A549 (cell line): ENCODE measurements at regions not wholly inside any gene's neighbourhood (a gene's known extent, or its start where the extent isn't known, plus 50 kb on each side); places are given as distances from the start of the nearest gene placed in this dataset.

Experiments
- EHMT2 ChIP-seq: fragments of 200-600 bp; sonication (generic); IDR thresholded peaks from 2 replicates; pipeline ENCODE4 v1.6.1; 2016; ENCODE audit warnings: antibody characterized with exemption, low read depth, mild to moderate bottlenecking, moderate library complexity
- HDAC2 ChIP-seq: fragments of 200-600 bp; sonication (generic); IDR thresholded peaks from 2 replicates; pipeline ENCODE4 v1.6.1; 2016
- KDM1A ChIP-seq: fragments of 200-600 bp; sonication (generic); IDR thresholded peaks from 2 replicates; pipeline ENCODE4 v1.6.1; 2016; ENCODE audit warnings: low read depth, mild to moderate bottlenecking
- RAD21 ChIP-seq, 2 experiments: fragments of >200 bp in 1 of 2; sonication (Bioruptor Twin) in 1 of 2; formaldehyde crosslinking in 1 of 2; IDR thresholded peaks in 1 of 2; conservative IDR thresholded peaks in 1 of 2; 2 replicates in 1 of 2; 3 replicates in 1 of 2; pipeline ENCODE4 v1.6.1; 2012 to 2018; ENCODE audit warnings: inconsistent platforms in 1 of 2

DNA sequence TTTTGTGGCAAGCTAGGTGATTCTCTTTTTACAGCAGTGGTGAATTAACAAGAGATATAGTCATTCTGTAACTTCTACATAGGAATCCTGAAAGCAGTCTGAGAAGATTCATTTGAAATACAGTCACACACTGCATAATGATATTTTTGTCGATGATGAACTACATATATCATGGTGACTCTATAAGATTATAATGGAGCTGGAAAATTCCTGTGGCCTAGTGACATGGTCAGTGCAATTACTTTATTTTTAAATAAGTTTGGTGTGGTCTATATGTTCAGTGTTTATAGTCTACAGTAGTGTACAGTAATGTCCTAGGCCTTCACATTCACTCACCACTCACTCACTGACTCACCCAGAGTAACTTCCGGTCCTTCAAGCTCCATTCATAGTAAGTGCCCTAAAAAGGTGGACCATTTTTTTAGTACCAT is 511.4 kb upstream of the MCTP2 start:
- no peak for TF ChIP-seq KDM1A
- no peak for TF ChIP-seq EHMT2
- TF ChIP-seq HDAC2, result no peak
- no peak for TF ChIP-seq RAD21 (conservative IDR thresholded peaks at IDR 0.05 in 1 of 2, IDR thresholded peaks at IDR 0.05 in 1 of 2)
